H1 (cell line): ENCODE measurements at regions not wholly inside any gene's neighbourhood (a gene's known extent, or its start where the extent isn't known, plus 50 kb on each side); places are given as distances from the start of the nearest gene placed in this dataset.

Source experiments
- CBX5 ChIP-seq: fragments of 300-800, 300-1000 bp; sonication (generic); IDR thresholded peaks from 2 replicates; pipeline ENCODE4 v1.7.1; 2016; ENCODE audit warnings: antibody characterized with exemption, low read length, low read depth
- GTF2F1 ChIP-seq: IDR thresholded peaks from 2 replicates; pipeline ENCODE4 v1.6.1; 2012; ENCODE audit warnings: low read depth, low read length, improper control_type of control experiment, borderline replicate concordance
- NRF1 ChIP-seq: IDR thresholded peaks from 2 replicates; pipeline ENCODE4 v1.6.1; 2011; ENCODE audit warnings: mild to moderate bottlenecking, low read depth, low read length, improper control_type of control experiment
- RAD21 ChIP-seq, 2 experiments: IDR thresholded peaks in 1 of 2; conservative IDR thresholded peaks in 1 of 2; 2 replicates each; pipeline ENCODE4 v1.6.1; 2011; ENCODE audit warnings: low read depth in 2 of 2, low read length in 2 of 2, improper control_type of control experiment in 1 of 2, inconsistent platforms in 1 of 2, mild to moderate bottlenecking in 1 of 2, moderate library complexity in 1 of 2
- SP1 ChIP-seq: IDR thresholded peaks from 2 replicates; pipeline ENCODE4 v1.6.1; 2011; ENCODE audit warnings: low read depth, low read length
- TF ChIP-seq, protein P1 (sequence below), 3 experiments: IDR thresholded peaks; 1 replicate in 2 of 3; 2 replicates in 1 of 3; pipeline versions ENCODE4 v1.5.1 to v1.6.1; 2011; ENCODE audit warnings: low read length in 3 of 3, mild to moderate bottlenecking in 3 of 3, inconsistent platforms in 2 of 3, low read depth in 1 of 3, moderate library complexity in 1 of 3; ENCODE audit not compliant: insufficient read depth in 1 of 3; ENCODE audit errors: control extremely low read depth in 1 of 3
- TF ChIP-seq, protein P2 (sequence below): fragments of 300-600 bp; sonication (generic); IDR thresholded peaks from 2 replicates; pipeline ENCODE4 v1.7.1; 2012; ENCODE audit warnings: low read length, moderate library complexity, mild to moderate bottlenecking, inconsistent platforms; ENCODE audit not compliant: insufficient replicate concordance
- TF ChIP-seq, protein P3 (sequence below): IDR thresholded peaks from 2 replicates; pipeline ENCODE4 v1.6.1; 2011; ENCODE audit warnings: low read length, improper control_type of control experiment
- TF ChIP-seq, protein P4 (sequence below): IDR thresholded peaks from 2 replicates; pipeline ENCODE4 v1.6.1; 2012; ENCODE audit warnings: inconsistent platforms

DNA sequence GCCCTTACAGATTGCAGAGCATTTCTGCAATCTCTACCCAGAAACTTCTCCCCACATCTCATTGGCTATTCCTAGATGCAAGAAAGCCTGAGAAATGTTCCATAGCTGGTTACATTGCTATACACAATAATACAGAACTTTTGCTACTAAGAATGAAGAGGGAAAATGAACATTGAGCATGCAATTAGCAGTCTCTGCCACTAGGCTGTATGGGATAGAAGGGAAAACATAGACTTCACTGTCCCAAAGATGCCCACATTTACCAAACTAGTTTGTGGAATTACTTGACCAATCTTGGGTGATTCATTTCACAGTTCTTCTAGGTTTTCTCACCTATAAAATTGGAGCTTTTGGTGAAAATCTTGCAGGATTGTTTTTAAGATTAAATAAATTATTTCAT, 265.7 kb upstream of the NT5C1B start:
- TF ChIP-seq, protein P1, sequence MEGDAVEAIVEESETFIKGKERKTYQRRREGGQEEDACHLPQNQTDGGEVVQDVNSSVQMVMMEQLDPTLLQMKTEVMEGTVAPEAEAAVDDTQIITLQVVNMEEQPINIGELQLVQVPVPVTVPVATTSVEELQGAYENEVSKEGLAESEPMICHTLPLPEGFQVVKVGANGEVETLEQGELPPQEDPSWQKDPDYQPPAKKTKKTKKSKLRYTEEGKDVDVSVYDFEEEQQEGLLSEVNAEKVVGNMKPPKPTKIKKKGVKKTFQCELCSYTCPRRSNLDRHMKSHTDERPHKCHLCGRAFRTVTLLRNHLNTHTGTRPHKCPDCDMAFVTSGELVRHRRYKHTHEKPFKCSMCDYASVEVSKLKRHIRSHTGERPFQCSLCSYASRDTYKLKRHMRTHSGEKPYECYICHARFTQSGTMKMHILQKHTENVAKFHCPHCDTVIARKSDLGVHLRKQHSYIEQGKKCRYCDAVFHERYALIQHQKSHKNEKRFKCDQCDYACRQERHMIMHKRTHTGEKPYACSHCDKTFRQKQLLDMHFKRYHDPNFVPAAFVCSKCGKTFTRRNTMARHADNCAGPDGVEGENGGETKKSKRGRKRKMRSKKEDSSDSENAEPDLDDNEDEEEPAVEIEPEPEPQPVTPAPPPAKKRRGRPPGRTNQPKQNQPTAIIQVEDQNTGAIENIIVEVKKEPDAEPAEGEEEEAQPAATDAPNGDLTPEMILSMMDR (IDR thresholded peaks at IDR 0.05; ENCODE audit: control extremely low read depth in 1 of 3, insufficient read depth in 1 of 3, low read depth in 1 of 3, low read length in 3 of 3), result peak in 2 of 3 experiments; percentile 16 to 64; a peak in 1 of 4 replicates
- TF ChIP-seq SP1, result no peak
- TF ChIP-seq, protein P2, sequence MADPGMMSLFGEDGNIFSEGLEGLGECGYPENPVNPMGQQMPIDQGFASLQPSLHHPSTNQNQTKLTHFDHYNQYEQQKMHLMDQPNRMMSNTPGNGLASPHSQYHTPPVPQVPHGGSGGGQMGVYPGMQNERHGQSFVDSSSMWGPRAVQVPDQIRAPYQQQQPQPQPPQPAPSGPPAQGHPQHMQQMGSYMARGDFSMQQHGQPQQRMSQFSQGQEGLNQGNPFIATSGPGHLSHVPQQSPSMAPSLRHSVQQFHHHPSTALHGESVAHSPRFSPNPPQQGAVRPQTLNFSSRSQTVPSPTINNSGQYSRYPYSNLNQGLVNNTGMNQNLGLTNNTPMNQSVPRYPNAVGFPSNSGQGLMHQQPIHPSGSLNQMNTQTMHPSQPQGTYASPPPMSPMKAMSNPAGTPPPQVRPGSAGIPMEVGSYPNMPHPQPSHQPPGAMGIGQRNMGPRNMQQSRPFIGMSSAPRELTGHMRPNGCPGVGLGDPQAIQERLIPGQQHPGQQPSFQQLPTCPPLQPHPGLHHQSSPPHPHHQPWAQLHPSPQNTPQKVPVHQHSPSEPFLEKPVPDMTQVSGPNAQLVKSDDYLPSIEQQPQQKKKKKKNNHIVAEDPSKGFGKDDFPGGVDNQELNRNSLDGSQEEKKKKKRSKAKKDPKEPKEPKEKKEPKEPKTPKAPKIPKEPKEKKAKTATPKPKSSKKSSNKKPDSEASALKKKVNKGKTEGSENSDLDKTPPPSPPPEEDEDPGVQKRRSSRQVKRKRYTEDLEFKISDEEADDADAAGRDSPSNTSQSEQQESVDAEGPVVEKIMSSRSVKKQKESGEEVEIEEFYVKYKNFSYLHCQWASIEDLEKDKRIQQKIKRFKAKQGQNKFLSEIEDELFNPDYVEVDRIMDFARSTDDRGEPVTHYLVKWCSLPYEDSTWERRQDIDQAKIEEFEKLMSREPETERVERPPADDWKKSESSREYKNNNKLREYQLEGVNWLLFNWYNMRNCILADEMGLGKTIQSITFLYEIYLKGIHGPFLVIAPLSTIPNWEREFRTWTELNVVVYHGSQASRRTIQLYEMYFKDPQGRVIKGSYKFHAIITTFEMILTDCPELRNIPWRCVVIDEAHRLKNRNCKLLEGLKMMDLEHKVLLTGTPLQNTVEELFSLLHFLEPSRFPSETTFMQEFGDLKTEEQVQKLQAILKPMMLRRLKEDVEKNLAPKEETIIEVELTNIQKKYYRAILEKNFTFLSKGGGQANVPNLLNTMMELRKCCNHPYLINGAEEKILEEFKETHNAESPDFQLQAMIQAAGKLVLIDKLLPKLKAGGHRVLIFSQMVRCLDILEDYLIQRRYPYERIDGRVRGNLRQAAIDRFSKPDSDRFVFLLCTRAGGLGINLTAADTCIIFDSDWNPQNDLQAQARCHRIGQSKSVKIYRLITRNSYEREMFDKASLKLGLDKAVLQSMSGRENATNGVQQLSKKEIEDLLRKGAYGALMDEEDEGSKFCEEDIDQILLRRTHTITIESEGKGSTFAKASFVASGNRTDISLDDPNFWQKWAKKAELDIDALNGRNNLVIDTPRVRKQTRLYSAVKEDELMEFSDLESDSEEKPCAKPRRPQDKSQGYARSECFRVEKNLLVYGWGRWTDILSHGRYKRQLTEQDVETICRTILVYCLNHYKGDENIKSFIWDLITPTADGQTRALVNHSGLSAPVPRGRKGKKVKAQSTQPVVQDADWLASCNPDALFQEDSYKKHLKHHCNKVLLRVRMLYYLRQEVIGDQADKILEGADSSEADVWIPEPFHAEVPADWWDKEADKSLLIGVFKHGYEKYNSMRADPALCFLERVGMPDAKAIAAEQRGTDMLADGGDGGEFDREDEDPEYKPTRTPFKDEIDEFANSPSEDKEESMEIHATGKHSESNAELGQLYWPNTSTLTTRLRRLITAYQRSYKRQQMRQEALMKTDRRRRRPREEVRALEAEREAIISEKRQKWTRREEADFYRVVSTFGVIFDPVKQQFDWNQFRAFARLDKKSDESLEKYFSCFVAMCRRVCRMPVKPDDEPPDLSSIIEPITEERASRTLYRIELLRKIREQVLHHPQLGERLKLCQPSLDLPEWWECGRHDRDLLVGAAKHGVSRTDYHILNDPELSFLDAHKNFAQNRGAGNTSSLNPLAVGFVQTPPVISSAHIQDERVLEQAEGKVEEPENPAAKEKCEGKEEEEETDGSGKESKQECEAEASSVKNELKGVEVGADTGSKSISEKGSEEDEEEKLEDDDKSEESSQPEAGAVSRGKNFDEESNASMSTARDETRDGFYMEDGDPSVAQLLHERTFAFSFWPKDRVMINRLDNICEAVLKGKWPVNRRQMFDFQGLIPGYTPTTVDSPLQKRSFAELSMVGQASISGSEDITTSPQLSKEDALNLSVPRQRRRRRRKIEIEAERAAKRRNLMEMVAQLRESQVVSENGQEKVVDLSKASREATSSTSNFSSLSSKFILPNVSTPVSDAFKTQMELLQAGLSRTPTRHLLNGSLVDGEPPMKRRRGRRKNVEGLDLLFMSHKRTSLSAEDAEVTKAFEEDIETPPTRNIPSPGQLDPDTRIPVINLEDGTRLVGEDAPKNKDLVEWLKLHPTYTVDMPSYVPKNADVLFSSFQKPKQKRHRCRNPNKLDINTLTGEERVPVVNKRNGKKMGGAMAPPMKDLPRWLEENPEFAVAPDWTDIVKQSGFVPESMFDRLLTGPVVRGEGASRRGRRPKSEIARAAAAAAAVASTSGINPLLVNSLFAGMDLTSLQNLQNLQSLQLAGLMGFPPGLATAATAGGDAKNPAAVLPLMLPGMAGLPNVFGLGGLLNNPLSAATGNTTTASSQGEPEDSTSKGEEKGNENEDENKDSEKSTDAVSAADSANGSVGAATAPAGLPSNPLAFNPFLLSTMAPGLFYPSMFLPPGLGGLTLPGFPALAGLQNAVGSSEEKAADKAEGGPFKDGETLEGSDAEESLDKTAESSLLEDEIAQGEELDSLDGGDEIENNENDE, result no peak
- TF ChIP-seq CBX5, result no peak
- TF ChIP-seq, protein P3, sequence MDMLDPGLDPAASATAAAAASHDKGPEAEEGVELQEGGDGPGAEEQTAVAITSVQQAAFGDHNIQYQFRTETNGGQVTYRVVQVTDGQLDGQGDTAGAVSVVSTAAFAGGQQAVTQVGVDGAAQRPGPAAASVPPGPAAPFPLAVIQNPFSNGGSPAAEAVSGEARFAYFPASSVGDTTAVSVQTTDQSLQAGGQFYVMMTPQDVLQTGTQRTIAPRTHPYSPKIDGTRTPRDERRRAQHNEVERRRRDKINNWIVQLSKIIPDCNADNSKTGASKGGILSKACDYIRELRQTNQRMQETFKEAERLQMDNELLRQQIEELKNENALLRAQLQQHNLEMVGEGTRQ, result no peak
- peak; percentile 47 to 49 for TF ChIP-seq RAD21 (IDR thresholded peaks at IDR 0.05 in 1 of 2, conservative IDR thresholded peaks at IDR 0.05 in 1 of 2; ENCODE audit: low read depth in 2 of 2, low read length in 2 of 2)
- TF ChIP-seq NRF1, result no peak
- no peak for TF ChIP-seq GTF2F1
- TF ChIP-seq, protein P4, sequence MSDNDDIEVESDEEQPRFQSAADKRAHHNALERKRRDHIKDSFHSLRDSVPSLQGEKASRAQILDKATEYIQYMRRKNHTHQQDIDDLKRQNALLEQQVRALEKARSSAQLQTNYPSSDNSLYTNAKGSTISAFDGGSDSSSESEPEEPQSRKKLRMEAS, result no peak
